Prostate gland (tissue), 2 donors: ENCODE measurements at regions not wholly inside any gene's neighbourhood (a gene's known extent, or its start where the extent isn't known, plus 50 kb on each side); places are given as distances from the start of the nearest gene placed in this dataset.
"Not testable (repeated sequence)": the region's sequence is repeated elsewhere in the genome, so short reads cannot be mapped to it uniquely, and the experiment has no call there.

Source experiments
- CTCF ChIP-seq, 4 experiments: fragments of 200-600 bp in 2 of 4; fragments of 450-650 bp in 2 of 4; sonication (generic) in 2 of 4; IDR thresholded peaks; 1 replicate in 3 of 4; 2 replicates in 1 of 4; pipeline ENCODE4 v1.5.1; 2016 to 2019; ENCODE audit warnings: antibody characterized with exemption in 4 of 4, mild to moderate bottlenecking in 2 of 4, moderate library complexity in 2 of 4
- POLR2A ChIP-seq: fragments of 450-650 bp; IDR thresholded peaks from one replicate; pipeline ENCODE4 v1.6.1; 2016; ENCODE audit warnings: antibody characterized with exemption, mild to moderate bottlenecking
- POLR2AphosphoS5 ChIP-seq: sonication (generic); formaldehyde crosslinking; IDR thresholded peaks from one replicate; pipeline ENCODE4 v1.6.1; 2017; ENCODE audit warnings: antibody characterized with exemption

GRCh38 chr5:62240494-62240893, 65.5 kb upstream of the KIF2A start:
- not testable (repeated sequence) for TF ChIP-seq CTCF (IDR thresholded peaks at IDR 0.05); POLR2A; POLR2AphosphoS5
